IPS-15b (cell line): ENCODE measurements at regions not wholly inside any gene's neighbourhood (a gene's known extent, or its start where the extent isn't known, plus 50 kb on each side); places are given as distances from the start of the nearest gene placed in this dataset.

Experiments used
- H3K27me3 ChIP-seq: one replicate; pipeline ENCODE4 v1.6.1; 2013; ENCODE audit warnings: low read length; ENCODE audit not compliant: control insufficient read depth, insufficient read depth
- H3K36me3 ChIP-seq: one replicate; pipeline ENCODE4 v1.6.1; 2013; ENCODE audit warnings: low read length; ENCODE audit not compliant: control insufficient read depth, insufficient read depth
- H3K4me1 ChIP-seq: one replicate; pipeline ENCODE4 v1.6.1; 2013; ENCODE audit warnings: mild to moderate bottlenecking, low read length; ENCODE audit not compliant: control insufficient read depth, insufficient read depth
- H3K4me3 ChIP-seq: one replicate; pipeline ENCODE4 v1.5.1; 2013; ENCODE audit warnings: low read depth, low read length
- H3K9ac ChIP-seq: one replicate; pipeline ENCODE4 v1.6.1; 2013; ENCODE audit warnings: low read depth, mild to moderate bottlenecking, low read length
- H3K9me3 ChIP-seq: one replicate; pipeline ENCODE4 v1.6.1; 2013; ENCODE audit warnings: mild to moderate bottlenecking, low read length; ENCODE audit not compliant: control insufficient read depth, insufficient read depth

DNA sequence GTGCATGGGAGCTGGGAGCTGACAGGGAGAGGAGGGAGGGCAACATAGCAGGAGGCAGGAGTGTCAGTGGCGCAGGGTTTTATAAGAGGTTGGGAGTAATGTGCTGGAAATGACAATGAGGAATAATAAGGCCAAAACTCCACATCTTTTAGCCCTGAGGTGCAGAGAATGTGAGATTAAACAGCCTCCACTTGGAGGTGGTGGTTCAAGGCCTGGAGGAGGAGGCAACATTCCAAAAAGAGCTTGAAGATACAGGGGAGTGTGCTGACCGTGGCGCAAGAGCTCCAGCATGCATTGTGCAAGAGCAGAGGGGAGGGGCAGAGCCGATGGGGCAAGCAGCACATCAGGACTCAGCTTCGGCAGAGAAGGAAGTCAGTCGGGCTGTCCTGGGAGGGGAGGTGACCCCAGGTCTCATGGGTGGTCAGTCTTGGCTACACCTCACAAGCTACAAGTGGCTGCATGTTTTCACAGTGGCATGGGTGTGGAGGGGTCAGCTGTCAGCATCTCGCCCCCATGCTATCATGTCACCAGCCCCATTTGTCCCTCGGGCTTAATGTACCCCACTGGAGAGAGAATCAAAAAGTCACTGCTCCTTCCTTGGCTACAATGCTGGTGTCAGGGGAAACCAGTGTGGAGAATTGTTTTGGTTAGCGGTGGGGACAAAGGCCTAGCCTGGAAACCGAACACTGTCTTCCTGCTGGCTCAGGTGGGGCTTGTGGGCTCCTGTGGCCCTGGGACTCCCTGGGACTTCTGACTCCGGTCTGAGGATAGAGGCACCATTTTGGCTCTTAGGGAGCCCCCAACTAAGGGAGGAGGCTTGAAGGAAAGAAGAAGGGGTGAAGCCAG lies 208.0 kb downstream of the ZFP36L2 start:
- Histone ChIP-seq H3K4me1 (no peaks in the 10 kb centered on the region), H3K27me3 (no peaks in the 10 kb centered on the region), H3K9me3 (peaks cover 5% of the 10 kb centered on the region), H3K9ac (no peak overlapping the region), H3K4me3 (no peak overlapping the region), H3K36me3 (no peaks in the 10 kb centered on the region)

DNA sequence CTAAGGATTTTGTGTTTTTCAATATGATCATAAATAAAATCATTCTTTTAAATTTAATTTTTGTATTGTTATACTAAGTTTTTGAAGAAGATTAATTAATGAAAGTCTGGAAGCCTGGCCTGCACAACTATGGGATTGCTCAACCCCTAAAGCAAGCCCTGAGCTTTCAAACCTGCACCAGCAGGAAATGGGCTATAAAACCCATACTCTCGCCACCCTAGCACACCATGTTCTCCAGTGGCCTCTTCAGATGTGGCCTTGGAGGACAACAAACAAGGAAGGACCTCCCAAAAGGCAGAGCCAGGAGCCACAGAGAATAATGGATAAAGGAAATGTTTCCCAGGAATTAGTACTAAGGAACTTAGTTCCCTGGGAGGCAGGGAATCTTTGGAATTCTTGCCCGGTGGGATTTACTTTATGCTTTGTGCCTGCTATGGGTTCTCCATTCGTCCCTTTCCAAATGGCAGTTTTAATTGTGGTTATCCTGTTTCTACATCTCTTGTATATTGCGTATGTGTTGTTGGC lies 212.5 kb downstream of the ZFP36L2 start:
- Histone ChIP-seq H3K4me3 (no peak overlapping the region), H3K27me3 (no peaks in the 10 kb centered on the region), H3K9ac (no peak overlapping the region), H3K9me3 (no peaks in the 10 kb centered on the region), H3K4me1 (no peaks in the 10 kb centered on the region), H3K36me3 (no peaks in the 10 kb centered on the region)

DNA sequence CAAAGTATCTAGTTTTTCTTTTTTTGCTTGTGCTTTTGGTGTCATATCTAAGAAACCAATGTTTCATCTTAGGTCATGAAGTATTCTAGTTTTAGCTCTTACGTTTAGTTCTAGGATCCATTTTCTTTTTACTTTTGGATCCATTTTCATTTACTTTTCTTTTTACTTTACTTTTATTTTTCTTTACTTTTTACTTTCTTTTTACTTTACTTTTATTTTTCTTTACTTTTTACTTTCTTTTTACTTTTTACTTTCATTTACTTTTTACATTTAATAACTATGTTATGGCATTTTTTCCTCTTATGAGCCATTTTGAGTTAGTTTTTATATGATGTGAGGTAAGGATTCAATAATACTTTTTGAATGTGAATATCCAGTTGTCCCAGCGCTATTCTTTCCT lies 213.4 kb downstream of the ZFP36L2 start:
- H3K36me3 ChIP-seq: no peaks in the 10 kb centered on the region

DNA sequence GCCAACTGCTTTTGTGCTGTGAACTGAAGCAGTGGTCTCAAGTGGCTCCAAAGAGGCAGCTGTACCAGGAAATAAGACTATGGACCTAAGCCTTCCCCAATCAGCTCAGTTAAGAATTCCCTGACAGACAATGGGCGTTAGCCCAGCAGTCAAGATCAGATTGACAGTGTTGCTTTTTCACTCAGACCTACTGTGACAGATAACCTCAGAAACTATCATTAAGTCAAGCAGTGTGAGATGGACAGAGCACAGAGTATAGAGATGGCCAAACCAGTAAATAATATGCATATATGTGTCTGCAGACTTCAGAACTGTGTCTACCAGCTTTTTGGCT lies 215.3 kb downstream of the ZFP36L2 start:
- Histone ChIP-seq H3K9me3 (no peaks in the 10 kb centered on the region), H3K36me3 (no peaks in the 10 kb centered on the region), H3K4me3 (no peak overlapping the region), H3K4me1 (no peaks in the 10 kb centered on the region), H3K27me3 (no peaks in the 10 kb centered on the region), H3K9ac (no peak overlapping the region)

More for the DNA sequence above, 213.4 kb downstream of the ZFP36L2 start:
- Histone ChIP-seq H3K27me3 (no peaks in the 10 kb centered on the region), H3K4me1 (no peaks in the 10 kb centered on the region), H3K4me3 (no peak overlapping the region), H3K9ac (no peak overlapping the region), H3K9me3 (no peaks in the 10 kb centered on the region)

DNA sequence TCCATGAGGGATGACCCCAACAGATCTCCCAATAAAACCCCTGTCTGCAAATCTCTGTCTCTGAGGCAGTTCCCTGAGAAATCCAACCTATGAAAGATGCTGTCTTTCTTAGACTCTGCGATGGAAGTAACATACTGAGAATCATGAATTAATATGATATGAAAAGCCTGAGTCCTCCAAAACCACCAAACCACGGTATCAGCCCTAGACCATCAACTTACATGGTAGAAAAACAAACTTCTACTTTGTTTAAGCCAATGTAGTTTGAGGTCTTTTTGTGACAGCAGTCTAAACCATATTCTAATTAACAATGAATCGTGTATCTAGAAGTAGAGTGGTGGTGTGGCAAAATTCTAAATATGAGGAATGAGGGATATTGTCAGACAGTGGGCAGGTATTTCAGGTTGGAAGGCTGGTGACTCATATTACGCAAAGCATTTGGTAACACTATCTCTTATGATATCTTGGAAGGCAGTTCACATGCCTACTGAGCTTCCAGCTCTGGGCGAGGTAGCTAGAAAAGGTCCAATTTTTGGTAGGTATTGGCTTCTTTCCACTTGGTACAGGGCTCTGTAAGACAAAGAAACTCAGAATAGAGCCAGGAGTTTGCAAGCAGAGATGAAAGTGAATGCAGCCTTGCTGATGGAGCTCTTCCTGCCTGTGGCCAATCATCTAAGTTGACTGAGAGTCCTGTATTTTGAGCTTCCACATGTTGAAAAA lies 215.8 kb downstream of the ZFP36L2 start:
- Histone ChIP-seq H3K4me1 (no peaks in the 10 kb centered on the region), H3K9ac (no peak overlapping the region), H3K9me3 (no peaks in the 10 kb centered on the region), H3K4me3 (no peak overlapping the region), H3K27me3 (no peaks in the 10 kb centered on the region), H3K36me3 (no peaks in the 10 kb centered on the region)

DNA sequence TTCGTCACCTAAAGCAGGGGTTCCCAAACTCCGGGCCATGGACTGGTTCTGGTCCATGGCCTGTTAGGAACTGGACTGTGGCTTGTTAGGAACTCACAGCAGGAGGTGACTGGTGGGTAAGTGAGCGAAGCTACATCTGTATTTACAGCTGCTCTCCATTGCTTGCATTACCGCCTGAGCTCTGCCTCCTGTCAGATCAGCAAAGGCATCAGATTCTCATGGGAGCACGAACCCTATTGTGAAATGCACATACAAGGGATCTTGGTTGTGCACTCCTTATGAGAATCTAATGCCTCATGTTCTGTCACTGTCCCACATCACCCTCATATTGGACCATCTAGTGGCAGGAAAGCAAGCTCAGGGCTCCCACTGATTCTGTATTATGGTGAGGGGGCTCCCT lies 217.0 kb downstream of the ZFP36L2 start:
- no peak overlapping the region for H3K9ac ChIP-seq
- no peaks in the 10 kb centered on the region for H3K9me3 ChIP-seq
- no peaks in the 10 kb centered on the region for H3K36me3 ChIP-seq
- no peaks in the 10 kb centered on the region for H3K4me1 ChIP-seq
- no peak overlapping the region for H3K4me3 ChIP-seq
- no peaks in the 10 kb centered on the region for H3K27me3 ChIP-seq

DNA sequence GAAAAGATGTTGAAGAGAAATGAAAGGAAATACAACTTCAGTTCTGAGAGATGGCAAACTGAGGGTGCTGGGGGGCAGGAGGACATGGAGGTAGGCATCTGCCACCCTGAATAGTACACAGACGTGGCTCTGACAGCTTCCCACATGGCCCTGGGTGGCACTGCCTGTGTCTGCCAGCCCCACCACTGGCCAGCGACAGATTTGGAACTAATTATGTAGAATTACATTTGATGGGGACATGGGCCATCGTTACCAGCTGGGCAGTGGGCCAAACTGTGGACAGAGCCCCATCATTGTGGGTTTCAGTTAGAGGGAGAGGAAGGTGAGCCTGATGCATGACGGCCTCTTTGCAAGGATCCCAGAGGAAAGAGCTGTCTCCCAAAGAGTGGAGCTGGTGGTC lies 216.0 kb upstream of the HAAO start:
- H3K4me1 ChIP-seq: no peaks in the 10 kb centered on the region
- H3K36me3 ChIP-seq: no peaks in the 10 kb centered on the region
- H3K9ac ChIP-seq: no peak overlapping the region

DNA sequence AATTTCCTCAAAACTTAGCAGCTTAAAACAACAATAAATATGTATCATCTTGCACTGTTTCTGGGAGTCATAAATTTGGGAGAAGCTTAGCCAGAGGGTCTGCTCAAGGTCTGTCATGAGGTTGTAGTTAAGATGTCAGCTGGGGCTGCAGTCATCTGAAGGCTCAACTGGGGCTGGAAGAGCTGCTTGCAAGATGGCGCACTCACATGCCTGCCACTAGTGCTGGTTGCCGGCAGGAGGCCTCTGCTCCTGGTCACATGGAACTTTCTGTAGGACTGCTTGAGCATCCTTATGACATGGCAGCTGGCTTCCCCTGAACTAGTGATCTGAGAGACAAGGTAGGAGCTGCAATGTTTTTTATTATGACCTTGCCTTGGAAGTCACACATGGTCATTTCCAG lies 215.5 kb upstream of the HAAO start:
- no peaks in the 10 kb centered on the region for H3K4me1 ChIP-seq

More for the DNA sequence above, 216.0 kb upstream of the HAAO start:
- Histone ChIP-seq H3K9me3 (no peaks in the 10 kb centered on the region), H3K27me3 (no peaks in the 10 kb centered on the region), H3K4me3 (no peak overlapping the region)

DNA sequence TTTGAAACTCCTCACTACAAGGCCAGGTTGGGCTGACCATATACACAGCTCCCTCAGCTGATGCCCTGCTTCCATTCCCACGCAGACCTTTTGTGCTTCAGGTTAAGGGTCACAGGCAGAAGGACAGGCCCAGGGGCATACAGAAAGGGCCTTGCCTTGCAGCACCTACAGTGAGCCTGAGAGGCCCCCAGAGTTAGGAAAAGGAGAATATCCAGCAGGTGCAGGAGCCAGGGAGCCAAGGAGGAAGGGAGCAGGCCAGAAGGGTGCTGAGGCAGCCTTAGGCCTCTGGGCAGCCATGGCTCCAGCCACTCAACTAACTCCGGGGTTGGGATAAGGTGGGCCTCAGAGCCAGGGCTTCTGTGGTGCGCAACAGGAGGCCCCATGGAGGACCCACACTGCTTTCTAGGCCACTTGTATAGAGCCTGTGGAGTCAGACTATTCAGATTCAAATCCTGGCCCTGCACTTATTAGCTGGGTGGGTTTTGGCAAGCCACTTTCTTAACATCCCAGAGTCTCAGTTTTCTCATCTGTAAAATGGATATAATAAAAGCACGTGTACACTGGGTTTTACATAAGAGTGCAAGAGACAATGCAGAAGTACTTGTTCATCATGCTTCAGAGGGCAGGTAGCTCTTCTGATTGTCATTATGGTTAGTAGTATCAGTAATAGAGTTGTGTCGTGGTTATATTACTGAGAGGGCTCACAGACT lies 214.6 kb upstream of the HAAO start:
- Histone ChIP-seq H3K9me3 (no peaks in the 10 kb centered on the region), H3K4me1 (no peaks in the 10 kb centered on the region), H3K9ac (no peak overlapping the region), H3K4me3 (no peak overlapping the region), H3K27me3 (no peaks in the 10 kb centered on the region), H3K36me3 (no peaks in the 10 kb centered on the region)

More for the DNA sequence above, 215.5 kb upstream of the HAAO start:
- Histone ChIP-seq H3K27me3 (no peaks in the 10 kb centered on the region), H3K4me3 (no peak overlapping the region), H3K36me3 (no peaks in the 10 kb centered on the region), H3K9ac (no peak overlapping the region), H3K9me3 (no peaks in the 10 kb centered on the region)

DNA sequence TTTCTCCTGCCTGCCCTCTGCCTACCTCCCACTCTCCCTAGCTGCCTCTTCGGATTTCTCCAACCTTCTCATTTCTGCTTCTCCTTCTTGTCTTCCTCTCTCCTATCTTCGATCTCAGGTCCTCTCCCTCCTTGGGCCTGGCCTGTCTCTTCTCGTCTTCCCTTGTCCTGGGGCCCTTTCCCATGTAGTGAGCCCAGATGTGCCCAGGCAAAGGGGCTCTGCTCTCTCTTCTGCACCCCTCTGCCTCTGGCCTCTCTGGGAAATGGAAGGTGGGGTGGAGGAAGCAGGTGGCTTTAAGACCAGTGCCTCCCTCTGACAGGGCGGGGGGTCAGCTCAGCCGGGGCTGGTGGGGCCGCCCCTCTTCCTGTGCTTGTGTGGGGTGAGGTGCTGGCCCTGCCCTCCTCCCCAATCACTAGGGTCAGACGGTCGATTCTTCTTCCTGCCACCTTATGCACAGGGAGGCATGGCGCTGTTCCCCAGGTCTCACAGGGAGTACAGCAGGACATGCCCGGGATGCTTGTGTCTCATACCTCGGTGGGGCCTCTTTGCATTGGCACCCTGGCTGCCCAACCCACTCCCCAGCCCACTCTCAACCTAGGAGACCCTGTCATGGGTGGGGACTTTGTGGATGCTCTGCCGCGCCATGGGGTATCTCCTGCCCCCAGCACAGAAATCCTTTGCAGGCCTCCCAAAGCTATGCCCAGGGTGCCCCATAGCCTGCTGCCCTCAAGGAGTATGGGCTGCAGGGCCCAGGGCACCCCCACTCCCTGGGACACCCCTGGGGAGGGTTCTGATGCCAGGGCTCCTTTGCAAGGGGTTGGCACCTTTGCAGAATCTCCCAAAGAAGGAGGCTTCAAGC lies 213.8 kb upstream of the HAAO start:
- Histone ChIP-seq H3K9ac (no peak overlapping the region), H3K9me3 (no peaks in the 10 kb centered on the region), H3K4me1 (no peaks in the 10 kb centered on the region), H3K4me3 (no peak overlapping the region), H3K27me3 (no peaks in the 10 kb centered on the region), H3K36me3 (no peaks in the 10 kb centered on the region)
